ENCODE measurements at regions not wholly inside any gene's neighbourhood (a gene's known extent, or its start where the extent isn't known, plus 50 kb on each side); places are given as distances from the start of the nearest gene placed in this dataset.

DNA sequence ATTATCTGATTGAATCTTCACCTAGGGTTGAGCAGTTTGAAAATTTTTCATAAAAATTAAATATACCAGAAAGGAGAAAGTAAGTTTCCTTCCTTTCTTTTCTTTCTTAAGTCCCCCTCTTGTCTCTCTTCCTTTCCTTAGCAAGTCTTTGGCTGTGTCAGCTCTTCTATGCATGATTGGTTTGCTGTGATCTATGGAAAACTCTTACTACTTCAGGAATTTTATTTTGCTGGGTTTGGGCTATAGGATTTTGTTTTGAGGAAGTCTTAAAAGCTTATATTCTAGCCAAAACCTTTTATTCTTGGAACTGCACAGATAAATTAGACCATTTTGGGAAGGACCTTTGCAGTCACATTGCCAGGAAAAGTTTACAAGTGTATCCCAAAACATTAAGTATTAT lies 173.4 kb upstream of the CITED2 start:
- DNase-seq: no peak

DNA sequence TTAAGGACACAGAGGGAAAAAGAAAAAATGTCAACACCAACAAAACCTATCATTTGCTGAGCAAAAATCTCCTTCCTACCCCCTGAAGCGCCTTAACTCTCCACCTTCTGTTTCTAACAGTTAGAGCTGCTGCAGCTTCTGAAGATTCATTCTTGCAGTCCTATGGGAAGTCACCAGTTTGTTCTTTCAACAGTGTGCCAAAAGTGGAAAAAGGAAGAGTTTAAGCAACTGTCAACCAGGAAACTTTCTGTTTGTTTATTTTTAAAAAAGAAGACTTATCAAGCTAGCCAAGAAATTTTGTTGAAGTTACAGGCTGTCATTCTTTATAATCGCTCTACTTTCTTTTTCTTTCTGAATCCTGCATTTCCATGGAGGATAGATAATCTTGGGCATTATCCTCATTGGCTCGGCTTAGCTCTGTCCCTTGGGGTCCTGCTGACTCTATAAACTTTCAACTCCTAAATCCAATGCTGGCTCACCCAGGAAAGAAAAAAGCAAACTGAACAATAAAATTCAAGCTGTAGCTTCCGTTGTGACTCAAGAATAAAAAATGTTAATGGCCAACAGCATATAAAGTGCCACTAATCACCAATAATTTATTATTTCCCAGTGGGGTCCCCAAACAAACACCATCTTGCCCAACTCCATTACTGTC lies 172.8 kb upstream of the CITED2 start:
- no peak for DNase-seq

DNA sequence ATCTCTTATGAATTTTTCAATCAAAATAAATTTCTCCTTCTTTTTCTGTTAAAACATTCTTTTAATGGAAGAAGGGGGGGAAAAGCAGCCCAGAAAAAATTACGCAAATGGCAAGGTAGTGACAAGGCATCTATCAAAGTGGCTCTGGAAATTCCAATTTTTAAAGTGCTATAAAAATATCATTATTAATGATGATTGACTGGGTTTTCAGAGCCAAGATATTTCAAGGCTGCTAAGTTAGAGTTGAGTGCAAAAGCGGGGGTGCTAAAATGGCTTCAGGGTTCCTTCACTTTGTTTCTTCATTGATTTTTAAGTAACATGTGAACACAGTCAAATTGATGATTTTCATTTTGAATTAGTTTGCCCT lies 171.6 kb upstream of the CITED2 start:
- no peak for DNase-seq

DNA sequence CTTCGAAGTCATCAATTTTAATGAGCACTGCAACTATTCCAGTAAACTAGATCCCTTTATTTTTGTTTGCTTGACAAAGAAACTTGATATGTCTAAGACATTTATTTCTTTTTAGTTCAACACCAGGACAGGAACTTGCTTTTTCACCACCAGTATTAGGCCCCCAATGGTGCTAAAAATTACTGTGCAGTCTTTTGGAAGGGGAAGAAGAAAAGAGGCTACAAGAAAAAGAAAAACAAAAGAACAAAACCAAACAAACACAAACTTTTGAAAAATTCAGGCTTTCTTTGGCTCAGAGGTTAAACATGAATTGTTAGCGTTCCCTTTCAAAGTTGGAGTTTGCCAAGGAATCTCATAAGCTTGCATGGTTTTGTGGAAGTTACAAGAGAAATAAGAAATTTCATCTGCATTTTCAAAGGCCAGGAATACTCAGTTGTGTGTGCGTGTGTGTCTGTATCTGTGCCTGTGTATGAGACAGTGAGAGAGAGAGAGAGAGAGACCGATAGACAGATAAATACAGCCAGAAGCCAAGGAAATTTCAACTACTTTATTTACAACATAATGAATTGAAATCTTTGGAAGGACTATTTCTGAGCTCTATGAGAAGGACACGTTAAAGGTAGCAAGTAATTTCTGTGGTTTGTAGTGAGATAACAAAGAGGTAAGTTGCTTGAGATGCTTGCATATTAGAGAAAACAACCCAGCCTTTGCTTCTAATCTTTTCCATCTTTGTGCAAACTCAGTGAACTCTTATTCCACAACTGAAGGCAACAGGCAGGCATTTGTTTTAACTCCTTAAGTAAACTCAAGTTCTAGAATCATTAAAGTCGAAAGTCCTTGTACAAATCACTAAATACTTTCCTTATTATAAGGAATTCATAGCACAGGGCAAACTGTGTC lies 171.0 kb upstream of the CITED2 start:
- no peak for DNase-seq

DNA sequence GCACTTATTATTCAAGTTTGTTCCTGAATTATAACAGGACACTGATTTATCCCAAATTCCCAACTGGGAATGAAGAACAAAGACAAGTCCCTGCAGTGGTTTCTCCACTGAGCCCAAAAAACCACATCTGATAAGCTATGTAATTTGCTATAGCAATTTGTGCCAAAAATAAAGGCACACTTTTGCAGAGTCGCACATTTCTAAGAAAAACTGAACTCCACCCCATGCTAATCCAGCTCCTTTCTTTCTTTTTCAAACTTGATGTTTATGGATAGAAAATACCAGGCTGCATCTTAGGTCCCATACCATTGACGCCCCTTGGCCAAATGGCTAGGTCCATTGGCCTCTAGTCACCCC lies 170.2 kb upstream of the CITED2 start:
- DNase-seq: no peak

DNA sequence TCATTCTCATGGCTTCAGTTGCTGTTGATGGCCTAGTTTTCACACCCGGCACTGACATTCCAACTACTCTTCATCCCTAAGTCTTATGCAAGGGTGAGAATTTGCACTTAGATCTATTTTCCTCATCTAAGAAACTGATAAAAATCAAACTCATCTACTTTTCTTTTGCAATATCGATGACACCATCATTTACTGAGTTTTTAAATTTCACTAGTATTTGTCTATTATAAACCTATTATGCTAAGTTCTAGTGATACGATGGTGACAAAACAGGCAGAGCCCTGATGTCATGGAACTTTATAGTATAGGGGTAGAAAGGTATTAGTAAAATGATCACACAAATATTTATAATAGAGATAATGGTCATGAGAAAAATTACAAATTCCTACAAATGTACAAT lies 167.9 kb upstream of the CITED2 start:
- no peak for DNase-seq

DNA sequence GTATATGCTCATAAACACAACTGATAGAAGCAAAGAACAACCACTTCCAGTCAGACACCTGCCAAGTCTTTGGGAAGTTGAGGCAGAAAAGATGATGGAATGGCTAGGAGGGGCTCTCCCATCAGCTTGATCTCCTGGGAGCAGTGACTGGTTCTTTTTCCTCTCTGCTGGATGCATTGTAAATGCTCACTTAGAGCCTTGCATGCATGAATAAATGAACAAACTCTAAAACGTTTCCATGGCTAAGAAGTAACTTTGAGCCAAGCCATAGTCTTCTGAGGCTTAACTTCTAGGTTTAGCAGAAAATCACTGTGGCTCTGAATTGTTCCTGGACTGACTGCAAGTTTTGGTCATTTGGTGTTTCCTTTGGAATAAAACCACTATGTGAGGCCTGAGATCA lies 166.4 kb upstream of the CITED2 start:
- DNase-seq: no peak

DNA sequence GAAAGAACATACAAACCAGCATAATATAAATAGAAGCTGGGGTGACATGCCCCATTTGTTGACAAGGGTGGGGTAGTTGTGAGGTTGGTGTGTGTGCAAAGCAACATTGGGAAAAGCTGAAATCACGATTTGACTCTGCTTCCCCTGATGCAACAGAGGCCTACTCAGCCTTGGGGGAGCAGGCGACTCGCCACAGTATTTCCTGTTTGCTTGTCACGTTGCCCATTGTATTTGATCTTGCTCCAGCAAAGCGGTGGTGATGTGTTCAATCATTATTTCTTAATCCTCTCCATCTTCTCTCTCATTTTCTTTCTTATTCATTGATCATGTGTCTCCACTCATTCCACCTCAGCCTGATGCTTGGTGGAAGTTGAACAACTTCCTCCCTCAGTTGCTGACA lies 165.8 kb upstream of the CITED2 start:
- no peak for DNase-seq

DNA sequence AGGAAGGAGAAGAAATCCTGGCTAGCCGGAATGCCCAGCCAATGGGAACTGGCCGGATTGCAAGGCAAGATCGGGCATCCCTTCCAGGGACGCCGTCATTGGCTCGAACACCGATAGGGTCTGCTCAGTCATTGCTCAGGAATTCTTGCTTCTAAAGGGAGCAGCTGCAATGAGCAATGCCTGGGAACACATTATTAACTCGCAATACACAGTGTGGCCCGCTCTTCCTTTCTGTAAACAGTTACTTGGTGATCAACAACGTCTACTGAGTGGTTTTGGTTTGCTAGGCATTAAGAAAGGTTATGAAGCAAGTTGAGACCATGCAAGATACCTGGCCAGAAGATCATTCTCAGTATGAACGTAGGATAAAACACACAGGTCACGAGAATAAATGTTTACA lies 165.4 kb upstream of the CITED2 start:
- no peak for DNase-seq

DNA sequence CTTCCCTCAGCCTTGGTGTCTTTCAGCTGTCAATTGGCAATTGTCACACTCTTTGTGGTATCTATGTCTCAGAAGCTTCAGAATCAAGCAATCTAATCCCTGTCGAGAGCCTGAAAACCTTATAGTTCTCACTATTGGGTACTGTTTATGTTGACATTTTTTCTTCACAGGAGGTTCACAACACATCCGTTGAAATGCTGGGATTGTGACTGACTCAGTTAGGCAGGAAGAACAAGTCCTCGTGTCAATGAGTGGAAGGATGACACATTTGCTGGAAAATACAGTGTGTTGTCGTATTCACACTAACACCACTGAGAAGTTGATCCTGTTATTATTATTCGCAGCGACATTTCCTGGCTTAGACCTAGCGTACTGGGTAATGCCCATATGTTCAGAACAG lies 163.9 kb upstream of the CITED2 start:
- no peak for DNase-seq

DNA sequence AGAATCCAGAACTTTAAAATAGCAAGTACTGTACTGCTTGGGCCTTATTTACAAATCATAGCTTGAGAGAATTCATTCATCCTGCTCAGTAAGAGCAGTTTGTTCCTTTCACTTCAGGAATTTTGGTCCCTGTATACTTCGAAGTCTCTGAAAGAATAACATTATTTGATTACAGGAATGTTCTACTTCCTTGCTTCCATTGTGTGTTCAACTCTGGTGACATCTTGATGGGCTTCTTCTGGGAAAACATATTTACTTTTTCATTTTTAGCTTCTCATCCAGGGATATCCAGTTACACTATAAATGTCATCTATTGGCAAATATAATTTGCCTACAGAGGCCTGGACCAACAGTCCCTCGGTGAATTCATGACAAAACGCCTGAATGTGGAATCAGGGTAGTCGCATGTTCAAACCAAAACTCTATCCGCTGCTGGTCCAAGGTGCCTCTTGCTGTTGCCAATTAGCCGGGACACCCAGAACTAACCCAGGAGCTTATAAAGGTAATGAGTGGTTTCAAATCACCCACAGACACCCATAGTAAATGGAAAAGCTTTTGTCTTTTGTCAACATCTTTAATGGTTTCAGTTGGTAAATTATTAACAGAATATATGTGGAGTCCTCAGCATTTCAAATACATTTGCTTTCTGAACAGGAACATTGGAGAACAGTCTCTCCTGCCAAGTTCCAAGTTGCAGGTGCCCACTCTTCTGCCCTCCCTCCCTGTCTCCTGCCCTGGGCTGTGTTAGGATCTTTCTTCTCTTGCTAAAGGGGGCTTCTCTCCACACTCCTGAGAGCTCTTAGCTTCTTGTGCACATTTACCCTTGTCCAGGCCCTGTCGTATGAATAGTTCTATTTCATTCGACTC lies 162.5 kb upstream of the CITED2 start:
- no peak for DNase-seq

DNA sequence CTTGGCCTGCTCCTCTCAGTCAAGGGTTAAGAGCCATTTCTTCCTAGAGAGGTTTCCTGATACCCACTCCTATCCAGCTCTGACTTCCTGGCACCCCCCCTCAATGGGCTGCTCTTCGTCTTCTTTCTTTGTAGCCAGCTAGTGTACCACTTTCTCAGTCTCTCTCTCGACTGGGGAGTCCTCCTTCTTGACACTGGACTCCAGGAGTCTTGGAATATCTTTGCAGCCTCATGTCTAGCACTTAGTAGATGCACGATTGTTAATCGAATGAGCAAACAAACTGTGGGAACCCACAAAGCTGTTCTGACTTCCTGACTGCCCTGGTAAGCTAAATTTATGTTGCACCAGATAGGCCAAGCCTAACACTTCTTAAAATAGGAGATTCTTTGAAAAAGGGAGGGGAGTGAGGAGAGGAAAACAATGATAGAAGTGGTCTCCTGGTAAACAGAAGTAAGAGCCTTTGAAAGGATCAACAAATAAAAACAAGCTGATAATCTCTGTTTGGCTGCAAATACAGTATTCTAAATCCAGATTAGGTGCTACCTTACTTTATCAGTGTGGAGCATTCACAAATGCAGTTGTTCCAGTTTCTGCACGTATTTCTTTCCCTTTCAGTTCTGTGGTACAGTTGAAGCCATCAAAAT lies 160.1 kb upstream of the CITED2 start:
- no peak for DNase-seq

DNA sequence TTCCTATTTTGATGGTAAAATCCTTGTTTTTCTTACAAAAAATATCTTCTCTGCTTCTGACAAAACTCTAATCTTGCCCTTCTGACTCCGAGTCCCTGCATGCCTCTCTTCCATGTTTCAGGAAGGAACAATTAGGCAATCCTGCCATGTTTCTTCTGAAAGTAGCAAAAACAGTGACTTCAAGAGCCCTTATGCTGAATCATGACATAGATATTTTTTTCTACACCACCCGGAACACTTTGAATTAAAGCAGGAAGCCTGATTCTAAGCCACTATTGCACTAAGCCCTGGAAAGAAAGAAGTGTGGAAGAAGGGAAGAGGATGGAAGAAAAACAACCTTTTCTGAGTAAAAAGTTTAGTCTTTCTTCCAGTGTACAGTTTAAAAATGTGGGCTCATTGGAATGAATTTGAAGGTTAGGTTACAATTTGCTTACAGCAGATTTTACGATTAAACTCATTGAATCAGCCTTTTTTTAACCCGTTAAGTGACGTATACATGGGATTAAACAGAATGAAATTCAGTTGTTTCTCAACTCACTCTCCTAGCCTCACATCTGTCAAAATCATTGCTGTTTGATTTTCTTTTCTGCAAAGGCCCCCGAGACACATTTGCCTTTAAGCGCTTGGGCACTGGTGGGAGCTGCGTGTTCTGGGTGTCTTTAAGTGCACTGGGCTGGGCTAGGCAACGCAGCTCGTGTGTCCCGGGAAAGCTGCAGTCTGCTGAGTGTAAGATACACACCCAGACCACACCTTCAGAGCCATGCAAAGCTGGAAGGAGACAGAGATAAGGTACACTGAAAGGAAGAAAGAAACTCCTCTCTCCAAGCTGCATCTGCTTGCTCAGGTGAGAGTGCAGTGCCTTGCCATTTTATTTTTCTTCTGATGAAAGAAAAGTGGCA lies 159.4 kb upstream of the CITED2 start:
- DNase-seq: no peak

DNA sequence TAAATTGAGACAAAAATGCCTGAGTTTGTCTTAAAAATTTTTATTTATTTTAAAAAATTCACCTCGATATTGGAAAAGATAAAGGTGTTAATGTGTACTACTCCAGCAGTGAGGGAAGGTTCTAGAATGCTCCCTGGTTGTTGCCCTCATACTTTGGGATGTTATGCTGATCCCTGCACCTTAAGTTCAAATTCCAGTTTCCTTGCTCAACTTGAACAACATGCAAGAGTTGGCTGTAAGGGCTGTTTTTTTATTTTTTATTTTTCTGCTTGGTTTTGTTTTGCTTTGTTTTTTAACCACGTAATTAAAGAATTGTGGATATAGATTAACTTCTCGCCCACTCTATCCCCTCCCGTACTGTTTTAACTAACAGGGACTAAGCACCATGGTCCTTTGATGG lies 158.7 kb upstream of the CITED2 start:
- no peak for DNase-seq

DNA sequence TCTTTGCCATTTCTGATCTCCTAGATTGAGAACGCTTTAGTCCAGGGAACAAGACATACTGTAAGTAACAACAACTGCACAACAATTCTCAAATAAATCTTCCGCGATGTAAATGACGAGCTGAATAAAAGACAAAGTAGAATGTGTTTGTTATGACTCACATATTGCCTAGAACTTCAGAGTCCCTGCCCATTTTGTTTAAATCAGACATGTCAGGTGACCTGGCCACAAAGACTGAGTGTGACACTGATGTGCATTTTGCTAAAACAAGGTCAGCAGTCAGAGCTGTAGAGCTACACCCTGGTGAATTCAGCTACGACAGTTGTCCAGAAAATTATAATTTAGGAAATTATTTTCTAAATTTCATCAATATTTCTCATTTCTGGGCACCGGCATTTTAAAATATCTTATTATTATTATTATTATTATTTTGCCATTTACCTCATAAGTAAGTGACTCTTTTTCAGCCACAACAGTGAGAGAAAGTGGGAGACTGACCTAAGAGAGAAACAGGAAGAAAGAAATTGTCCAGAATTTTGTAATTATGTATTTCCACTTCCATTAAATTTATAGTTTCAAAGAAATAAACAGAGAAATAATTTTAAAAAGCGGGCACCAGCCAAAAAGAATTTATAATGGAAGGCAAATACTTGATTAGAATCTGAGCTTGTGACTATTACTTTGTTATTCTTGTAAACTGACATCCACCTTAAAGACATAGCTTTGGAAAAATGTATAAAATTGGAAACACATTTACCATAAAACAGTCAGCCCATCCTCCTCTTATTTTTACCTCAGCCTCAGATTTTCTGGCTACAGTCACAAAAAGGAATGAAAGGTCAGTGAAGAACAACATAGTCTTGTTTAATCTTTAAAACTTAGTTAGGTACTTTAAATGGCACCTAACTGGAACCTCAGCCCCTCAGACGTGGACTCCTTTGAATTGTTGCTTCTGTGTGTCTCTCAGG lies 157.0 kb upstream of the CITED2 start:
- no peak for DNase-seq

DNA sequence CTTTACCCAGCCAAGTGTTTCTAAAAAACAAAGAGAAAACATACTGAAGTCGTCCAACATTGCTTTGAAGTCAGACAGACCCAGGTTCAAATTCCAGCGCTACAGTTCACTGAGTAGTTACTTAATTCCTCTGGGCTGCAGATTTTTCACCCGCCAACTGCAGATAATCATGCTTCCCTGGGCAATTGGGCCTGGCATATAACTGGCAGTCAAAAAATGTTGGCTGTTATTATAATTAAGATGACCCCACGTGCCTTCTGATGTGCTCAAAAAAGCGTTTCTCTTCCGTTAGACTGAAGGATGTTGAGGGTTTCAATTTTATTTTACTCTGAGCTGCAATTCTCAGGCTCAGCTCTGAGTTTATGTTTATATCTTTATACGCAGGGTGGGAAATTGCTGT lies 156.1 kb upstream of the CITED2 start:
- DNase-seq: no peak

DNA sequence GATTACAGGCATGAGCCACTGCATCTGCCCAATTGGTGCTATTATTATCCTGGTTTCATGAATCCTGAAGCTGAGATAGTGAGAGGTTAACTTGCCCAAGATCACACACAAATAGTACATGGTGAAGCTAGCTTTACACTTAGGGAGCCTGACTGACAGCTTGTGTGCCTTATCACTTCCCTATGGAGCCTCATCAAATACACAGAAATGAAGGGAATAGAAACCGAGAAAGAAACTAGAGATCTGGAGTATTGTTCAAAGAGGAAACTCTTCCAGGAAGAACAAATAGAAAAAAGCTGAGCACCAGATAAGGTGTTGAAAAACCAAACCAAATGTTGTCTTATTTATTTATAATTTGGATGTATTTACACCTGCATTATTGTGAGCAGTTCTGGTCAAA lies 155.0 kb upstream of the CITED2 start:
- no peak for DNase-seq

DNA sequence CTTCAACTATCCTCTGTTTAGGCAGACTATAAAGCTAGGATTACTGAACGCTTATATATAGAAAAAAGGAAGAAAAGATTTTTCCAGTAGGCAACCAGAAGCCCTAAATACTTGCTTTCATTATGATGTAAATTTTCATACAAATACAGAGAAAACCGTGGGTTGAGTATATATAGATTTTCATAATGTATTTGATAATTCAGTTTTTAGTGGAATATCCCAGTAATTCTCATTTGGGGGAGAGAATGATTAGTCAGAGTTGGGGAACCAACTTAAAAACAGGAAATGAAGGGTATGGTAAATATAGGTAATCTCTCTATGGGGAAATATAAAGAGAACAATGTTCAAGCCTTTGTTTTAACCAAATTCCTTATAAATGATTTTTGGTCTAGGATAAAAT lies 154.0 kb upstream of the CITED2 start:
- no peak for DNase-seq

DNA sequence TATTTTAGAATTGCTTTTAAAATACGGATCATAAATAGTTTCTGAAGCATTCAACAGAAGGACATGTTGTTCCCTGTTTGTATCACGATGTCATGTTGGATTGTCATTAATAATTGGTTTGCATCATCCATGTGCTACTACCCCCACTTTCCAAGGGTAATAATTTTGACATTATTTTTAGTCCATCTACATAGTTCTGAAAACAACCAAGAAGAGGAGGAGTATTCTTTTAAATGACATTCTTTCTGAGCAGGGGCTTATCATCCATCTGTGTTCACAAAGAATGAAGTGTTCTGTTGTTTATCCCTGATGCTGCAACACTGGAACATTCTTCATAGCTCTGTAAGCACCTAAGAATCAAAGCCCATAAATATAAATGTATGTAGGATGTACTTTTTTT lies 151.0 kb upstream of the CITED2 start:
- DNase-seq: no peak

DNA sequence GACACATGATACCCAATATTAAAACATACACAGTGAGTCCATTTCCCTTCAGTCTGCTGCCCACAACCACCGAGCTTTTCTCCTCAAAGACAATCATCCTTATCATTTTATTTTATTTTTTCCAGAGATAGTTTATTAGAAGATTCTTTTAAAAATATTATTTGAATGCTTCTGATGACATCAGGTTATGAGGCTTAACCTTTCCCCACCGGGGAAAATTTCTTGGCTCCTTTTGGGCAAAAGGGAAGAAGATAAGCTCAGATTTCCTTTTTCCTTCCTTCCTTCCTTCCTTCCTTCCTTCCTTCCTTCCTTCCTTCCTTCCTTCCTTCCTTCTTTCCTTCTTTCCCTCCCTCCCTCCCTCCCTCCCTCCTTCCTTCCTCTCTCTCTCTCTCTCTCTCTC lies 149.5 kb upstream of the CITED2 start:
- DNase-seq: no peak
